ENCODE measurements at regions not wholly inside any gene's neighbourhood (a gene's known extent, or its start where the extent isn't known, plus 50 kb on each side); places are given as distances from the start of the nearest gene placed in this dataset.

GRCh38 chr15:93614386-93615104, 525.5 kb upstream of the RGMA start:
- DNase-seq: no peak

- no peak for DNase-seq
These were observed 524.4 kb upstream of the RGMA start for GRCh38 chr15:93613386-93613785.

GRCh38 chr15:93612953-93613352, 523.9 kb upstream of the RGMA start:
- DNase-seq: no peak

- DNase-seq: no peak
These were observed 521.9 kb upstream of the RGMA start for GRCh38 chr15:93610944-93611343.

- DNase-seq: no peak
These were observed 519.7 kb upstream of the RGMA start for GRCh38 chr15:93608643-93609148.

- DNase-seq: no peak
These were observed 514.5 kb upstream of the RGMA start for GRCh38 chr15:93603550-93603949.

GRCh38 chr15:93587059-93587521, 498.1 kb upstream of the RGMA start:
- DNase-seq: no peak

- no peak for DNase-seq
These were observed 496.0 kb upstream of the RGMA start for GRCh38 chr15:93585012-93585411.

GRCh38 chr15:93583968-93584367, 495.0 kb upstream of the RGMA start:
- DNase-seq: no peak

GRCh38 chr15:93583552-93583951, 494.5 kb upstream of the RGMA start:
- no peak for DNase-seq

GRCh38 chr15:93570527-93570926, 481.5 kb upstream of the RGMA start:
- no peak for DNase-seq

GRCh38 chr15:93566762-93567161, 477.8 kb upstream of the RGMA start:
- DNase-seq: no peak

- no peak for DNase-seq
These were observed 476.2 kb upstream of the RGMA start for GRCh38 chr15:93565201-93565600.

- DNase-seq: no peak
These were observed 474.2 kb upstream of the RGMA start for GRCh38 chr15:93563218-93563617.

GRCh38 chr15:93562395-93563123, 473.5 kb upstream of the RGMA start:
- DNase-seq: no peak

- DNase-seq: no peak
These were observed 468.7 kb upstream of the RGMA start for GRCh38 chr15:93557696-93558095.

GRCh38 chr15:93553167-93553935, 464.3 kb upstream of the RGMA start:
- DNase-seq: no peak

GRCh38 chr15:93543093-93543492, 454.1 kb upstream of the RGMA start:
- no peak for DNase-seq

GRCh38 chr15:93527374-93528050, 438.5 kb upstream of the RGMA start:
- no peak for DNase-seq

GRCh38 chr15:93524432-93524831, 435.4 kb upstream of the RGMA start:
- no peak for DNase-seq

- DNase-seq: no peak
These were observed 434.5 kb upstream of the RGMA start for GRCh38 chr15:93523481-93523880.

GRCh38 chr15:93520206-93520605, 431.2 kb upstream of the RGMA start:
- DNase-seq: no peak

GRCh38 chr15:93519599-93519998, 430.6 kb upstream of the RGMA start:
- no peak for DNase-seq
